NOMO-1 (cell line): ENCODE measurements at regions not wholly inside any gene's neighbourhood (a gene's known extent, or its start where the extent isn't known, plus 50 kb on each side); places are given as distances from the start of the nearest gene placed in this dataset.
"Not testable (repeated sequence)": the region's sequence is repeated elsewhere in the genome, so short reads cannot be mapped to it uniquely, and the experiment has no call there.

Source experiments
- DNase-seq, 2 experiments: peaks; one replicate each; lab custom pipeline; 2025; ENCODE audit not compliant: unreplicated experiment in 2 of 2; lab: John Stamatoyannopoulos, UW

DNA sequence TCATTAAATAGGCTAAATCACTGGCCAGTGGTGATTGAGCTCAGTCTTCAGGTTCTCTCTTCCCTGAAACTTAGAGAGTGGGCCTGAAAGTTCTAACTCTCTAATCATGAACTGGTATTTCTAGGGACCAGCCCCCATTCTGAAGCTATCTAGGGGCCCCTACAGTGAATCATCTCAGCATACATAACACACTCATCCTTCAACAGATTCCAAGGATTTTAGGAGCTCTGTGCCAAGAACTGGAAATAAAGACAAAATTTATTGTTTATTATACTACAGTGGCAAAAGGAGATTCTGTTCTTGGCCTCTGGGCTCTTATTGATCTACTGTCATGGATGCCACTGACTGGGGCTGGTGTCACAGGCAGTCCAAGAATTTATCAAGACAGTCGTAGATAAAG is 263.8 kb upstream of the IGFBP7 start:
- DNase-seq, result no peak

DNA sequence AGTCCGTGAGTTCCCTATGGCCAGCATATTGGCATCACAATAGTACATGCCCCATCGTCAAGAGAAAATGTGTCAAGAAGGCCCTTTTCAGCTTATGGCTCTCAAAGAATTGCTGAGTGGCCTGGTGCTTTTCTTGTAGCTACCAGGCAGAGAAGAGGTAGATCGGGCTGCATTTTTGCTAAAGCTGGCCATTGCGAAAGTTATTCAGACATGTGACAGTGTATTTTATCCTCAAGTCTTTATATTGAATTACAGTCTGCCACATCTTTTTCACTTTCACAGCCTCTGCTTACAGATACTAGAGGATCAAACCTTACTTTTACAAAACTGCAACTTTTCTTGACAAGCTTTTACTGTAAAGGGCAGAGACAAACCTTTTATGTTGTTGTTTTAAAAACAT is 261.5 kb upstream of the IGFBP7 start:
- no peak for DNase-seq

DNA sequence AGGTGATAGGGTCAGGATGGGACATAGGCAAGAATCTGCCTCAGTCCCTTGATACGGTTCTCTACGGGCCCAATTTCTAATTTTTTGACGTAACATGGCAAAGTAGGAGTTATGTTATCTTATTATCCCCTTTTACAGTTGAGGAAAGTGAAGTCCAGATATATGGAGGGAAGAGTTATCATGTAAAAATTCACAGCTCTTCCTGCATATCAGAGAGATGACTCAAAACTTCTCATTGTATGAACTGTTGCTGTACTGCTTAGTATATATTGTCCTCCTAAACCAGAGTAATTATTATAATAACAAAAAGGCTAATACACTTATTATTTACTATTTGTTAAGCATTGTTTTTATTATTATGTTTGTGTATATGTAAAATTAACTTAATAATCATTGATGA is 260.5 kb upstream of the IGFBP7 start:
- DNase-seq, result no peak

DNA sequence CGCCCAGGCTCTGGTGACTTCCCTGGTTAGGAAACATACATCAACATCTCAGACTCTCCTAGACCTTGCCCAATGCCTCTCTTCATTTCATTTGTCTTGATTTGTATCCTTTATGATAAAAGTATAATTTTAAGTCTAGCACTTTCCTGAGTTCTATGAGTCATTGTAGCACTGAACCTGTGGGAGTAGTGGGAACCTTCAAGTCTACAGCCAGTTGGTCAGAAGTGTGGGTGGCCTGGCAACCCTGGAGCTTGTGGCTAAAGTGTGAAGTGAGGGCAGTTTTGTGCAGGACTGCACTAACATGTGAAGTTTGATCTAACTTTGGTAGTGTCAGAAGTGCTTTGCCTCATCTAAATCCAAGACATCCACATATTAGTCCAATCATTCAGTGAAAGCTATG is 259.3 kb upstream of the IGFBP7 start:
- DNase-seq, result no peak

DNA sequence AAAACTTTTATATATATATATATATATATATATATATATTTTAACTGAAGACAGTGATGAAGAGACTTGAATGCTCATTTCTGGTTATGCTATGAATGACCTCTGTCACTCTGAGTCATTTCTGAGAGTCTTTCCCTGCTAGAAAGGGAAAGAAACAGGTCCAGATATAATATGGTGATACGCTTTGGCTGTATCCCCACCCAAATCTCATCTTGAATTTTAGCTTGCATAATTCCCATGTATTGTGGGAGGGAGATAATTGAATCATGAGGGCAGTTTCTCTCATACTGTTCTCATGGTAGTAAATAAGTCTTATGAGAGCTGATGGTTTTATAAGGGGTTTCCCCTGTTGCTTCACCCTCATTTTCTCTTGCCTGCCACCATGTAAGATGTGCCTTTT is 254.1 kb upstream of the IGFBP7 start:
- no peak for DNase-seq

- DNase-seq, result no peak
Measured at GRCh38 chr4:57363346-57363745, 253.2 kb upstream of the IGFBP7 start.

DNA sequence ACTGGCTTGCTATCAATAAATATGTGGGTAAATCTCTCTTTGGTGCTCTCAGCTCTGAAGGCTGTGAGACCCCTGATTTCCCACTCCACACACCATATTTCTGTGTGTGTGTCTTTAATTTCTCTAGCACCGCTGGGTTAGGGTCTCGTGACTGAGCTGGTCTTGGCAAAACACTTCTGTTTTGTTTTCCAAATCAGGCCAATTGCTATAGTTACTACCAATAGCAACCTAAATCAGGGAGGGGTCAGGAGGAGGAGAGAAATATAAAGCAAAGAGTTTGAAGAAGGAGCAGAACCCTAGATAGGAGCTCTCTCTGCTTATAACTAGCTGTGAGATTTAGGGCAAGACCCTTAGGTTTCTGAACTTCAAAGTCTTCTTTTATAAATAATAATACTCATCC is 250.5 kb upstream of the IGFBP7 start:
- no peak for DNase-seq

- no peak for DNase-seq
Measured at GRCh38 chr4:57355101-57355665, 245.0 kb upstream of the IGFBP7 start.

DNA sequence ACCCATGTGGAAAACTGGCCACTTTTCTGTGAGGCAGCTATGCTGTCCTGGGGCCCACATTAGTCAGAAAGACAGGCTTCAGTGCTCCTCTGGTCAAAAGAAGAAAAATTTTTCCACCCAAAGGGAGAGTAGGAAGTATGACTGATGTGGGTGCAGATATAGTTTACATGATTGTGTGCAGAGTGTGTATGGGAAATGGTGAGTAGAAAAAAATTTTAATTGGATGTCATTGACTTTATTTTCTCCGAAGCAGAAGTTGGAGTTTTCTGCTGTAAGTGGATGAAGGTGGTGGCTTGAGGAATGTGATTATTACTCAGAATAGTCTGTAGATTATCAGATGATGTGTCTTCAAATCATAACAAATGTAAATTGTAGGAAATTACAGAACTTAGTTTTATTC is 241.5 kb upstream of the IGFBP7 start:
- DNase-seq, result no peak

DNA sequence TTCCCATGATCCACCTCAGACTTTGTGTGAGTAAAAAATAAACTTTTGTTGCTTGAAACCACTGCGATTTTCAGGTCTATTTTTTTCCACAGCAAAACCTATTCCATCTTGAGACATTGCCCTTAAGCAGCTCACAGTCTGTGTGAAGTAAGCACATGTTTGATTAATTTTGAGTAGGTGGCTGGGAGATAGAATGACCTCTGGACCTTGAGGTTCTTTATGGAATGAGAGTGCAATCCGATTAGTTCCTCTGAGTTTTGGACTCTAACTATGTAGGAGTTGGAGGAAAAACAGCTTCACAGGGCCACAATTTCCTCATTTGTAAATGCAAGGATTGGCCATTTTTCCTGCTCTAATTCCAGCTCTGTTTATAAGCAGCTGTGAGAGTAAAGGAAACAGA is 234.1 kb upstream of the IGFBP7 start:
- no peak for DNase-seq

DNA sequence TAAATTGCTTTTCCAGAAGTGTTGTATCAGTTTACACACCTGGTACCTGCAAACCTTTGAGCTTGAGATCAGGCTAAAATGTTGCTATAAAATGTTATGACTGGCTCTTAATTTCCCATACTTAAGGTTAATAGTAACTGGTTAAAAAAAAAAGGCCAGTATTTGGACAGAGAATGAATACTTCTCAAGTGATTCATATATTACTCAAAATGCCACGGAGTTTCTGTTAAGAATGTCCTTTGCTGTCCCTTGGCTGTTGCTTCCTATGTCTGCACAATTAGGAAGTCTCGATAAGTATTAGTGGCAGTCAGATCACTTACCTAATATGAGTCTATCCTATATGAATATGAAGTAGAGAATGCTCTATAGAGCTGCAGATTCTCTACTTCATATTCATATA is 232.2 kb upstream of the IGFBP7 start:
- DNase-seq, result no peak

DNA sequence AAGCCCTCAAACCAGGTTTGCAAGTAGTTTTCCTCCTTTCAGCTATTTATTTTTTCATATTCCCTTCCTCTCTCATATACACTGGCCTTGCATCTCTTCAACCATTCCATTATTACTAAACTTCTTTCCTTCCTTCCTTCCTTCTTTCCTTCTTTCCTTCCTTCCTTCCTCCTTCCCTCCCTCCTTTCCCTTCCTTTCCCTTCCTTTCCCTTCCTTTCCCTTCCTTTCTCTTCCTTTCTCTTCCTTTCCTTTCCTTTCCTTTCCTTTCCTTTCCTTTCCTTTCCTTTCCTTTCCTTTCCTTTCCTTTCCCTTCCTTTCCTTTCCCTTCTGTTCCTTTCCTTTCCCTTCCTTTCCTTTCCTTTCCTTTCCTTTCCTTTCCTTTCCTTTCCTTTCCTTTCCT is 228.7 kb upstream of the IGFBP7 start:
- not testable (repeated sequence) for DNase-seq

- no peak for DNase-seq
Measured at GRCh38 chr4:57333684-57334083, 223.5 kb upstream of the IGFBP7 start.

DNA sequence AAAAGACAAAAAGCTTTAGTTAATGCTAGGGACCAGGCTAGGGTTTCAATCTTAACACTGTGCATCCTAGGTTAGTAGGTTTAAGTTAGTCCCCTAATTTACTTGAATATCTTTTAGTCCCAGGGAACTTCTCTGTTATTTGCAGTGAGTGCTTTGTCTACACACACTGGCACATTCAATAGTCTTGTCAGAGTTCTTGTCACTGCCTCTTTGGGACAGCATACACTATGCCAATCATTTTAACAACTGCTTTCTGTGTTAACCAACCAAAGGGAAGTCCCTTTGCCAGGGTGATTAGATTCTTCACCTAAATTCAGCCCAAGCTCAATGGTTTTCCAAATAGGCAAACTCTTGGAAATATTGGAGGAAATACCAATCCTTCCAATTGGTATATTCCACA is 221.8 kb upstream of the IGFBP7 start:
- DNase-seq, result no peak

DNA sequence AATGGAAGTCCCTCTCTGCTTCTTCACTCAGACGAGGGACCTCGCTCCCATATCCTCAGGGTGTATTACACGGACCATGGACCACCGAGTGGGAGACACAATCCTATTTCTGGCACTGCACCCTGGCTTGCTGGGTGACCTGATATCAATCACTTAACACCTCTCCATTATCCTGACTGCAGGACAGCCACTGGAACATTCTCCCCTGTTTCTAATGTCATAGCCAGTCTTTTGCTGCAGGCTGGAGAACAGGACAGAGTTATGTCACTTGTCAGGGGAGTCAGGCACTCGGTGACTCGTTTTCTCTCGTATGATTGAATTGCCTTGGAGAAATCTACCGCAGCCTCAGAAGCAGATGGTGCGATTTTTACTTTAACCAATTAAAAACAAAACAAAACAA is 219.1 kb upstream of the IGFBP7 start:
- DNase-seq, result no peak

GRCh38 chr4:57324673-57325307 is 214.6 kb upstream of the IGFBP7 start:
- DNase-seq, result no peak

DNA sequence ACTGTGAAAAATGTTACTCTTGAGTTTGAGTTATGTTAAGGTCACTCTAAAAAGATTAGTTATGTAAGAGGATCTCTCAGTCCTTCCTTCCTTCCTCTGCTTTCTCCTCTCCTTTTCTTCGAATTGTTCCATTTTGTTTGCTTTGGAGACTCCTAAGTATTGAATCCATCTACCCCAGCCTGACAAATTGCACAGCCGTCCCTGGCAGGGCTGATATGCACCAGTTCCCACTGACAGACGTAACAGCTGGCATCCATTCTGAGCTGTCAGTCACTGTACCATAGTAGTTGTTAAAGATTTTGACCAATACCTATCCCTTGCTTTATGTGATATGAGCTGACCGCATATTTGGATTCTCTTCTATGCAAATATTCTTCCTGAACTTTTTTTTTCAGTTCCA is 210.7 kb upstream of the IGFBP7 start:
- DNase-seq, result no peak

DNA sequence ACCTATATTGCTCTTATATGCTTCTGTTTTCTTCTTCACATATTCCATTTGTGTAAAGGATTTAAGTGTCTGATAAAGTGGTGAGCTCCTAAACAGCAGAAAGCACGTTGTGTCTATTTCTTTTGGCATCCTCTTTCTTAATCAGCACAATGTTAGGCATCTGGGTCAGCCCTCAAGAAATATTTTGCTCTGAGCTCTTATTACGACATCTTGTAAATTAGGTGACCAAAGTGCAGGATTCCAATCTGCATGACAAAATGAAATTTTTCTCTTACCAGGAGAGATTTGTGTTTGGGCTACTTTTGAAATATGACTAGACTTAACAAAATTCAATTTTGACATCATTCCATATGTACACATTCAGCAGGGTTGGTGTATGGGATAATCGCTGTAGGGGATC is 210.0 kb upstream of the IGFBP7 start:
- no peak for DNase-seq

DNA sequence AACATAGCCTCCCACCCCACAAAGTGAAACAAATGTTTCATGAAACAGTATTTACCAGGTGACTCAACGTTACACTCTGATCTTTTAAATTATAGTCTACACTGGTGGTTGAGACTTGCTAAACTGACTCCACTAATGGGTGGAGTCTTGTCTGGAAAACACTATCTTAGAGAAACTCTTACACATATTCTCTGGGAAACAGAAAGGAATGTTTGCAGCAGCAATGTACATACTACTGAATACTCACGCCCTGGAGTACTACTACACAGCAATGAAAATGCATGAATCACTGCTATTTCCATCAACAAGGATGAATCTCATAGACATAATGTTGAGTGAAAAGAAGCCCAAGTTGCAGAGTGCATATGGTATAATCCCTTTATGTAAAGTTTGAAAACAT is 208.5 kb upstream of the IGFBP7 start:
- DNase-seq, result no peak

GRCh38 chr4:57314636-57315035 is 204.5 kb upstream of the IGFBP7 start:
- DNase-seq, result no peak

- no peak for DNase-seq
Measured at GRCh38 chr4:57312296-57312695, 202.1 kb upstream of the IGFBP7 start.

- DNase-seq, result no peak
Measured at GRCh38 chr4:57309658-57310057, 199.5 kb upstream of the IGFBP7 start.

DNA sequence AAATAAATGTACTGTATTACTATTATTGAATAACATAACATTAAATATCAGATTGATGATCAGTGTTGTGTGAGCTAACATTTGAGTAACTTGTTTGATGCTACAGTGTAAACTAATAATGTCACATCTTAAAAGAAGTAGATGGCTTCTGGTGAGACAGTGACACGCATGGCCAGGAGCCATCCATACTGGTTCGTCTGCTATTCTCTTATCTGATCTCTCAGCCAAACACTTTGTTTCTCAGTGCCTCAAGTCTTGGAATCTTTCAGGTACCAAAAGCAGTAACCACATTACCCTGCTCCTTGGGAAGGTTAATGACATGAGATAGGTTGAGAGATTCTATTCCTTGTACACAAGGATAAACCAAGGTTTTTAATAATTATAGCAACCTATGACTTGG is 198.1 kb upstream of the IGFBP7 start:
- DNase-seq, result no peak
